Loucy (cell line): ENCODE measurements at regions not wholly inside any gene's neighbourhood (a gene's known extent, or its start where the extent isn't known, plus 50 kb on each side); places are given as distances from the start of the nearest gene placed in this dataset.

Experiments
- CTCF ChIP-seq: fragments of 200-600 bp; sonication (generic); conservative IDR thresholded peaks from 2 replicates; pipeline ENCODE4 v1.5.1; 2014; ENCODE audit warnings: mild to moderate bottlenecking, antibody characterized with exemption, low read length
- EZH2phosphoT487 ChIP-seq: fragments of 200-600 bp; IDR thresholded peaks from 2 replicates; pipeline ENCODE4 v1.6.1; 2018; ENCODE audit warnings: antibody characterized with exemption, mild to moderate bottlenecking, moderate library complexity, borderline replicate concordance

GRCh38 chr4:57437649-57438048, 327.5 kb upstream of the IGFBP7 start:
- TF ChIP-seq CTCF (no peak), EZH2phosphoT487 (no peak)
